ENCODE measurements at regions not wholly inside any gene's neighbourhood (a gene's known extent, or its start where the extent isn't known, plus 50 kb on each side); places are given as distances from the start of the nearest gene placed in this dataset.

DNA sequence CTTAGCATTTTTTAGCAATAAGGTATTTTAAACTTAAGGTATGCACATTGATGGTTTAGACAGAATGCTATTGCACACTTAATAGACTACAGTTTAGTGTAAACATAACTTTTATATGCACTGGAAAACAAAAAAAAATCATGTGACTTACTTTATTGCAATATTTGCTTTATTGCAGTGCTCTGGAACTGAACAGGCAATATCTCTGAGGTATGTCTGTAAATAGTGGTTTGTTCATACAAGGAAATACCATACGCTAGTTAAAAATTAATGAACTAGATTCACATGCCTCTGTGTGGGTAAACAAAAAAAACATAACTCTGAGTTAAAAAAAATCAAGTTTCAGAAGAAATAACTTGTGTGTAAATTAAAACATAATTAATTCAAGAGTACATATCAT lies 479.0 kb upstream of the MKI67 start:
- H4K20me1 ChIP-seq (ENCODE audit: insufficient read depth), result no peaks in the 10 kb centered on the region
- no peaks in the 10 kb centered on the region for H3K9me3 ChIP-seq (ENCODE audit: low read length)
- H3K79me2 ChIP-seq (replicated peaks; ENCODE audit: insufficient read depth, low read length), result no peaks in the 10 kb centered on the region
- H3K36me3 ChIP-seq (ENCODE audit: insufficient read depth, low read length), result no peaks in the 10 kb centered on the region
- H3K4me3 ChIP-seq (ENCODE audit: low read length), result no peak overlapping the region
- H3K4me2 ChIP-seq (ENCODE audit: low read length), result no peak overlapping the region
- H3K9ac ChIP-seq (ENCODE audit: low read length), result no peak overlapping the region
- no peak overlapping the region for H3K27ac ChIP-seq (ENCODE audit: low read length)
- TF ChIP-seq, protein P1, sequence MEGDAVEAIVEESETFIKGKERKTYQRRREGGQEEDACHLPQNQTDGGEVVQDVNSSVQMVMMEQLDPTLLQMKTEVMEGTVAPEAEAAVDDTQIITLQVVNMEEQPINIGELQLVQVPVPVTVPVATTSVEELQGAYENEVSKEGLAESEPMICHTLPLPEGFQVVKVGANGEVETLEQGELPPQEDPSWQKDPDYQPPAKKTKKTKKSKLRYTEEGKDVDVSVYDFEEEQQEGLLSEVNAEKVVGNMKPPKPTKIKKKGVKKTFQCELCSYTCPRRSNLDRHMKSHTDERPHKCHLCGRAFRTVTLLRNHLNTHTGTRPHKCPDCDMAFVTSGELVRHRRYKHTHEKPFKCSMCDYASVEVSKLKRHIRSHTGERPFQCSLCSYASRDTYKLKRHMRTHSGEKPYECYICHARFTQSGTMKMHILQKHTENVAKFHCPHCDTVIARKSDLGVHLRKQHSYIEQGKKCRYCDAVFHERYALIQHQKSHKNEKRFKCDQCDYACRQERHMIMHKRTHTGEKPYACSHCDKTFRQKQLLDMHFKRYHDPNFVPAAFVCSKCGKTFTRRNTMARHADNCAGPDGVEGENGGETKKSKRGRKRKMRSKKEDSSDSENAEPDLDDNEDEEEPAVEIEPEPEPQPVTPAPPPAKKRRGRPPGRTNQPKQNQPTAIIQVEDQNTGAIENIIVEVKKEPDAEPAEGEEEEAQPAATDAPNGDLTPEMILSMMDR (IDR thresholded peaks at IDR 0.05; ENCODE audit: poor library complexity, severe bottlenecking), result no peak
- H3F3A ChIP-seq (ENCODE audit: insufficient read depth, low read length, poor library complexity, severe bottlenecking), result no peaks in the 10 kb centered on the region
- no peaks in the 10 kb centered on the region for H3K9me2 ChIP-seq (ENCODE audit: insufficient read depth, low read length)
- H2AFZ ChIP-seq (ENCODE audit: low read depth, low read length), result no peak overlapping the region
- no peaks in the 10 kb centered on the region for H3K27me3 ChIP-seq (ENCODE audit: insufficient read depth, low read depth, low read length)

DNA sequence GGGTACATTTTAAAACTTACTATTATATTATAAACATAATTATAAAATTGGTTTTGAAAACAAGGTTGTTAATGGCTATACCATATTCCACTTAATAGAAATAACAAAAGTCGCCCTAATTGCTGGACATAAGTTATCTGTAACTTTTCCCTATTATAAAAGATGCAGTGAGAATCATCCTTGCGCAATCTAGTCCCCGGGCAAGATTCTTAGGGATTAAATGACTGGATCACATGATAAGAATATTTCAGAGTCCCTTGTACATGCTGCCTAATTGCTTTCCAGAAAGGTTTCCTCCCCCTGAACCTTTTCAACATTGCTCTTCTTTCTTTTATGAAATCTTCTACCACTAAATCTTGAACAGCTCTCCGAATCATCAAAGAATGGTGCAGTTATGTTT lies 479.8 kb upstream of the MKI67 start:
- Histone ChIP-seq H3K36me3 (ENCODE audit: insufficient read depth, low read length) (no peaks in the 10 kb centered on the region), H3K4me2 (ENCODE audit: low read length) (no peak overlapping the region), H4K20me1 (ENCODE audit: insufficient read depth) (no peaks in the 10 kb centered on the region), H3K9me2 (ENCODE audit: insufficient read depth, low read length) (no peaks in the 10 kb centered on the region), H3K27ac (ENCODE audit: low read length) (no peak overlapping the region), H3K79me2 (replicated peaks; ENCODE audit: insufficient read depth, low read length) (no peaks in the 10 kb centered on the region), H3K27me3 (ENCODE audit: insufficient read depth, low read depth, low read length) (no peaks in the 10 kb centered on the region), H3K9ac (ENCODE audit: low read length) (no peak overlapping the region), H3K4me3 (ENCODE audit: low read length) (no peak overlapping the region), H2AFZ (ENCODE audit: low read depth, low read length) (no peak overlapping the region), H3K9me3 (ENCODE audit: low read length) (no peaks in the 10 kb centered on the region), H3F3A (ENCODE audit: insufficient read depth, low read length, poor library complexity, severe bottlenecking) (no peaks in the 10 kb centered on the region)
- TF ChIP-seq, protein P1 (IDR thresholded peaks at IDR 0.05; ENCODE audit: poor library complexity, severe bottlenecking), result no peak
- no peak for TF ChIP-seq POLR2AphosphoS5 (IDR thresholded peaks at IDR 0.05)
- TF ChIP-seq TAF1 (IDR thresholded peaks at IDR 0.05; ENCODE audit: low read depth), result no peak
- TF ChIP-seq, protein P2, sequence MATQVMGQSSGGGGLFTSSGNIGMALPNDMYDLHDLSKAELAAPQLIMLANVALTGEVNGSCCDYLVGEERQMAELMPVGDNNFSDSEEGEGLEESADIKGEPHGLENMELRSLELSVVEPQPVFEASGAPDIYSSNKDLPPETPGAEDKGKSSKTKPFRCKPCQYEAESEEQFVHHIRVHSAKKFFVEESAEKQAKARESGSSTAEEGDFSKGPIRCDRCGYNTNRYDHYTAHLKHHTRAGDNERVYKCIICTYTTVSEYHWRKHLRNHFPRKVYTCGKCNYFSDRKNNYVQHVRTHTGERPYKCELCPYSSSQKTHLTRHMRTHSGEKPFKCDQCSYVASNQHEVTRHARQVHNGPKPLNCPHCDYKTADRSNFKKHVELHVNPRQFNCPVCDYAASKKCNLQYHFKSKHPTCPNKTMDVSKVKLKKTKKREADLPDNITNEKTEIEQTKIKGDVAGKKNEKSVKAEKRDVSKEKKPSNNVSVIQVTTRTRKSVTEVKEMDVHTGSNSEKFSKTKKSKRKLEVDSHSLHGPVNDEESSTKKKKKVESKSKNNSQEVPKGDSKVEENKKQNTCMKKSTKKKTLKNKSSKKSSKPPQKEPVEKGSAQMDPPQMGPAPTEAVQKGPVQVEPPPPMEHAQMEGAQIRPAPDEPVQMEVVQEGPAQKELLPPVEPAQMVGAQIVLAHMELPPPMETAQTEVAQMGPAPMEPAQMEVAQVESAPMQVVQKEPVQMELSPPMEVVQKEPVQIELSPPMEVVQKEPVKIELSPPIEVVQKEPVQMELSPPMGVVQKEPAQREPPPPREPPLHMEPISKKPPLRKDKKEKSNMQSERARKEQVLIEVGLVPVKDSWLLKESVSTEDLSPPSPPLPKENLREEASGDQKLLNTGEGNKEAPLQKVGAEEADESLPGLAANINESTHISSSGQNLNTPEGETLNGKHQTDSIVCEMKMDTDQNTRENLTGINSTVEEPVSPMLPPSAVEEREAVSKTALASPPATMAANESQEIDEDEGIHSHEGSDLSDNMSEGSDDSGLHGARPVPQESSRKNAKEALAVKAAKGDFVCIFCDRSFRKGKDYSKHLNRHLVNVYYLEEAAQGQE (IDR thresholded peaks at IDR 0.05; ENCODE audit: borderline replicate concordance), result no peak
- TF ChIP-seq SMC3 (conservative IDR thresholded peaks at IDR 0.05; ENCODE audit: poor library complexity), result no peak
- TF ChIP-seq MXI1 (conservative IDR thresholded peaks at IDR 0.05; ENCODE audit: poor library complexity, severe bottlenecking), result no peak

DNA sequence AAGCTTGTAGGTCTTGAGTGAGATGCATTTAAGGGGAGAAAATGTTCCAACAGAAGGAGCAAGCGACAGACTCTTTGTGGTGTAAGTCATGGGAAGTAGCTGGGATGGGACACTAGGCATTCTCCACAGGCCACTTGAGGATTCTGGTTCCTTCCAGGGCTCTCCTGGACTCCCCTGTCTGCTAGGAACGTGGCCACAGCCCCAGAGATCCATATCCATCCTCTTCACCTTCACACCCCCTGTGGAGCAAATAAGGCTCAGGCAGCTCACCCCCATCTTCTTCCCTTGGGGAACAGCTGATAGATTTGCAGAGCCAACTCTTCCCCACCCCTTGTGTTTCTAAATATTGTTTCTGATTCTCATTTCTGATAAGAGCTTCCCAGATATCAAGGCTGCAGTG lies 482.6 kb upstream of the MKI67 start:
- Histone ChIP-seq H3K9me2 (ENCODE audit: insufficient read depth, low read length) (no peaks in the 10 kb centered on the region), H2AFZ (ENCODE audit: low read depth, low read length) (no peak overlapping the region), H3K79me2 (replicated peaks; ENCODE audit: insufficient read depth, low read length) (no peaks in the 10 kb centered on the region), H3K36me3 (ENCODE audit: insufficient read depth, low read length) (no peaks in the 10 kb centered on the region), H3K9me3 (ENCODE audit: low read length) (no peaks in the 10 kb centered on the region), H3K4me3 (ENCODE audit: low read length) (no peak overlapping the region), H4K20me1 (ENCODE audit: insufficient read depth) (no peaks in the 10 kb centered on the region), H3K27me3 (ENCODE audit: insufficient read depth, low read depth, low read length) (no peaks in the 10 kb centered on the region), H3K4me2 (ENCODE audit: low read length) (no peak overlapping the region), H3K9ac (ENCODE audit: low read length) (no peak overlapping the region), H3K27ac (ENCODE audit: low read length) (no peak overlapping the region), H3F3A (ENCODE audit: insufficient read depth, low read length, poor library complexity, severe bottlenecking) (no peaks in the 10 kb centered on the region)
- TF ChIP-seq SMC3 (conservative IDR thresholded peaks at IDR 0.05; ENCODE audit: poor library complexity), result no peak
- no peak for TF ChIP-seq EZH2 (IDR thresholded peaks at IDR 0.05; ENCODE audit: borderline replicate concordance, insufficient read depth, low read length, poor library complexity, severe bottlenecking)
- TF ChIP-seq POLR2AphosphoS5 (IDR thresholded peaks at IDR 0.05), result no peak
- no peak for TF ChIP-seq RAD21 (conservative IDR thresholded peaks at IDR 0.05)
- TF ChIP-seq TAF1 (IDR thresholded peaks at IDR 0.05; ENCODE audit: low read depth), result no peak
- TF ChIP-seq, protein P2 (IDR thresholded peaks at IDR 0.05; ENCODE audit: borderline replicate concordance), result no peak
- TF ChIP-seq, protein P1 (IDR thresholded peaks at IDR 0.05; ENCODE audit: poor library complexity, severe bottlenecking), result no peak
- TF ChIP-seq MXI1 (conservative IDR thresholded peaks at IDR 0.05; ENCODE audit: poor library complexity, severe bottlenecking), result no peak
